A673 (cell line): ENCODE measurements at regions not wholly inside any gene's neighbourhood (a gene's known extent, or its start where the extent isn't known, plus 50 kb on each side); places are given as distances from the start of the nearest gene placed in this dataset.

ENCODE experiments used
- CTCF ChIP-seq: fragments of 300-800, 200-600 bp; sonication (generic); conservative IDR thresholded peaks from 2 replicates; pipeline ENCODE4 v1.5.1; 2017; ENCODE audit warnings: low read depth, mild to moderate bottlenecking, antibody characterized with exemption, low read length, moderate library complexity, mixed read lengths
- EZH2 ChIP-seq: fragments of 200-600 bp; sonication (generic); IDR thresholded peaks from 2 replicates; pipeline ENCODE4 v1.6.1; 2017; ENCODE audit warnings: borderline replicate concordance, low read depth, mild to moderate bottlenecking, mixed read lengths, antibody characterized with exemption, low read length; ENCODE audit not compliant: poor library complexity, severe bottlenecking

GRCh38 chr5:90191352-90192045, 218.1 kb downstream of the CETN3 start:
- TF ChIP-seq CTCF (no peak), EZH2 (no peak)
